MM.1S (cell line): ENCODE measurements at regions not wholly inside any gene's neighbourhood (a gene's known extent, or its start where the extent isn't known, plus 50 kb on each side); places are given as distances from the start of the nearest gene placed in this dataset.

Experiments
- EZH2 ChIP-seq: fragments of 300-600 bp; sonication (generic); optimal IDR thresholded peaks from 2 replicates; pipeline ENCODE3; 2017; ENCODE audit warnings: low read depth, mild to moderate bottlenecking, antibody characterized with exemption, low read length, mixed read lengths
- TF ChIP-seq, protein P1 (sequence below): fragments of 300-600 bp; sonication (generic); IDR thresholded peaks from 2 replicates; pipeline ENCODE4 v1.5.1; 2016; ENCODE audit warnings: antibody characterized with exemption, low read length, mixed read lengths

DNA sequence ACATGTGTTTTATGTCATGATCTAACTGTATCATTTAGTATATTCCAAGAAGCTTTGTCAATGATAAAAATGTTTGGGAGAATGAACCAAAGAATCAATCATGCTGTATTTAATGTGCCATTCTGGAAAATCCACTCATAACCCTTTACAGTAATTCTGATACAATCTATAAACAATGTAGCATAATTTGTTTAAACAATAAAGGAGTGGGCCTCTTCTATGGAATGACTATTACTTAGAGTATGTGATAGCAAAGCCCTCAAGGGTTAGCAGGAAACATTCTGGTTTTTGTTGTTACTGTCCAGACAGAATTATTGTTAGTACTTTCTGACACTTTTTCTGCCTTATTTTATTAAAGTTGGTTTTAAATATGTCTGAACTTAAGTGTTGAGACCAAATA lies 1073.1 kb downstream of the SLITRK5 start:
- TF ChIP-seq, protein P1, sequence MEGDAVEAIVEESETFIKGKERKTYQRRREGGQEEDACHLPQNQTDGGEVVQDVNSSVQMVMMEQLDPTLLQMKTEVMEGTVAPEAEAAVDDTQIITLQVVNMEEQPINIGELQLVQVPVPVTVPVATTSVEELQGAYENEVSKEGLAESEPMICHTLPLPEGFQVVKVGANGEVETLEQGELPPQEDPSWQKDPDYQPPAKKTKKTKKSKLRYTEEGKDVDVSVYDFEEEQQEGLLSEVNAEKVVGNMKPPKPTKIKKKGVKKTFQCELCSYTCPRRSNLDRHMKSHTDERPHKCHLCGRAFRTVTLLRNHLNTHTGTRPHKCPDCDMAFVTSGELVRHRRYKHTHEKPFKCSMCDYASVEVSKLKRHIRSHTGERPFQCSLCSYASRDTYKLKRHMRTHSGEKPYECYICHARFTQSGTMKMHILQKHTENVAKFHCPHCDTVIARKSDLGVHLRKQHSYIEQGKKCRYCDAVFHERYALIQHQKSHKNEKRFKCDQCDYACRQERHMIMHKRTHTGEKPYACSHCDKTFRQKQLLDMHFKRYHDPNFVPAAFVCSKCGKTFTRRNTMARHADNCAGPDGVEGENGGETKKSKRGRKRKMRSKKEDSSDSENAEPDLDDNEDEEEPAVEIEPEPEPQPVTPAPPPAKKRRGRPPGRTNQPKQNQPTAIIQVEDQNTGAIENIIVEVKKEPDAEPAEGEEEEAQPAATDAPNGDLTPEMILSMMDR: no peak
- TF ChIP-seq EZH2: no peak
